ENCODE measurements at regions not wholly inside any gene's neighbourhood (a gene's known extent, or its start where the extent isn't known, plus 50 kb on each side); places are given as distances from the start of the nearest gene placed in this dataset.
A peak's percentile ranks its signal among the peaks of the same experiment; 100 is the strongest.
"Not testable (repeated sequence)": the region's sequence is repeated elsewhere in the genome, so short reads cannot be mapped to it uniquely, and the experiment has no call there.

- DNase-seq (ENCODE audit: low spot score) = no peak
- Histone ChIP-seq H2AFZ (no peak overlapping the region), H3K4me1 (ENCODE audit: insufficient read depth) (peaks cover 31% of the 10 kb centered on the region), H3K9me2 (replicated peaks; ENCODE audit: insufficient read depth) (no peaks in the 10 kb centered on the region), H3K79me2 (no peaks in the 10 kb centered on the region), H3K9me3 (ENCODE audit: low read depth) (no peaks in the 10 kb centered on the region), H3K27ac (peak overlapping the region; percentile 54), H4K20me1 (ENCODE audit: insufficient read depth, poor library complexity, severe bottlenecking) (no peaks in the 10 kb centered on the region), H3K27me3 (no peaks in the 10 kb centered on the region), H3K36me3 (replicated peaks; ENCODE audit: insufficient read depth, low read depth) (no peaks in the 10 kb centered on the region), H3K4me2 (no peak overlapping the region), H3K4me3 (no peak overlapping the region)
- WGBS (ENCODE audit: low lambda C conversion rate, missing lambda C conversion rate) = 60% methylated on average over 8 of the region's 8 CpGs
- TF ChIP-seq EZH2phosphoT487 (IDR thresholded peaks at IDR 0.05; ENCODE audit: low read depth, severe bottlenecking, unreplicated experiment) (no peak), CTCF (IDR thresholded peaks at IDR 0.05; ENCODE audit: poor library complexity) (no peak), EZH2 (IDR thresholded peaks at IDR 0.05; ENCODE audit: borderline replicate concordance) (no peak)
Measured at GRCh38 chr3:150344079-150344759, 63.9 kb upstream of the TSC22D2 start.

- 91% methylated on average over 2 of the region's 2 CpGs for WGBS (ENCODE audit: low lambda C conversion rate, missing lambda C conversion rate)
- Histone ChIP-seq H4K20me1 (ENCODE audit: insufficient read depth, poor library complexity, severe bottlenecking) (no peaks in the 10 kb centered on the region), H3K9me3 (ENCODE audit: low read depth) (no peaks in the 10 kb centered on the region), H3K36me3 (replicated peaks; ENCODE audit: insufficient read depth, low read depth) (no peaks in the 10 kb centered on the region), H2AFZ (no peak overlapping the region), H3K4me3 (no peak overlapping the region), H3K4me1 (ENCODE audit: insufficient read depth) (peaks cover 20% of the 10 kb centered on the region), H3K27ac (no peak overlapping the region), H3K79me2 (no peaks in the 10 kb centered on the region), H3K4me2 (no peak overlapping the region), H3K9me2 (replicated peaks; ENCODE audit: insufficient read depth) (no peaks in the 10 kb centered on the region), H3K27me3 (no peaks in the 10 kb centered on the region)
- DNase-seq (ENCODE audit: low spot score) = no peak
- TF ChIP-seq EZH2phosphoT487 (IDR thresholded peaks at IDR 0.05; ENCODE audit: low read depth, severe bottlenecking, unreplicated experiment) (no peak), EZH2 (IDR thresholded peaks at IDR 0.05; ENCODE audit: borderline replicate concordance) (no peak), CTCF (IDR thresholded peaks at IDR 0.05; ENCODE audit: poor library complexity) (no peak)
Measured at GRCh38 chr3:150342896-150343467, 65.1 kb upstream of the TSC22D2 start.

GRCh38 chr3:150341891-150342290 is 66.2 kb upstream of the TSC22D2 start:
- WGBS (ENCODE audit: low lambda C conversion rate, missing lambda C conversion rate) = 91% methylated on average over 3 of the region's 3 CpGs
- no peak overlapping the region for H3K4me3 ChIP-seq
- H3K9me3 ChIP-seq (ENCODE audit: low read depth) = no peaks in the 10 kb centered on the region
- no peak overlapping the region for H2AFZ ChIP-seq
- no peaks in the 10 kb centered on the region for H3K9me2 ChIP-seq (replicated peaks; ENCODE audit: insufficient read depth)
- peaks cover 9% of the 10 kb centered on the region for H3K4me1 ChIP-seq (ENCODE audit: insufficient read depth)
- H3K27me3 ChIP-seq = no peaks in the 10 kb centered on the region
- H3K36me3 ChIP-seq (replicated peaks; ENCODE audit: insufficient read depth, low read depth) = no peaks in the 10 kb centered on the region
- TF ChIP-seq CTCF (IDR thresholded peaks at IDR 0.05; ENCODE audit: poor library complexity) (no peak), EZH2 (IDR thresholded peaks at IDR 0.05; ENCODE audit: borderline replicate concordance) (no peak), EZH2phosphoT487 (IDR thresholded peaks at IDR 0.05; ENCODE audit: low read depth, severe bottlenecking, unreplicated experiment) (no peak)
- no peak overlapping the region for H3K4me2 ChIP-seq
- H3K79me2 ChIP-seq = no peaks in the 10 kb centered on the region
- H3K27ac ChIP-seq = no peak overlapping the region
- H4K20me1 ChIP-seq (ENCODE audit: insufficient read depth, poor library complexity, severe bottlenecking) = no peaks in the 10 kb centered on the region
- DNase-seq (ENCODE audit: low spot score) = no peak

GRCh38 chr3:150336363-150336762 is 71.7 kb upstream of the TSC22D2 start:
- 95% methylated on average over 9 of the region's 9 CpGs for WGBS (ENCODE audit: low lambda C conversion rate, missing lambda C conversion rate)
- not testable (repeated sequence) for H3K4me2 ChIP-seq; H3K9me2 ChIP-seq (replicated peaks; ENCODE audit: insufficient read depth); H3K27me3 ChIP-seq; H3K4me1 ChIP-seq (ENCODE audit: insufficient read depth); H3K9me3 ChIP-seq (ENCODE audit: low read depth); H3K79me2 ChIP-seq; H3K4me3 ChIP-seq; H2AFZ ChIP-seq; H3K27ac ChIP-seq; H3K36me3 ChIP-seq (replicated peaks; ENCODE audit: insufficient read depth, low read depth); H4K20me1 ChIP-seq (ENCODE audit: insufficient read depth, poor library complexity, severe bottlenecking); DNase-seq (ENCODE audit: low spot score)

Data from hepatocyte (in vitro differentiated cells).